ENCODE measurements at regions not wholly inside any gene's neighbourhood (a gene's known extent, or its start where the extent isn't known, plus 50 kb on each side); places are given as distances from the start of the nearest gene placed in this dataset.

- H3K79me2 ChIP-seq (ENCODE audit: insufficient read depth, low read length): no peaks in the 10 kb centered on the region
- H2AFZ ChIP-seq (ENCODE audit: low read length): no peak overlapping the region
- no peak overlapping the region for H3K9ac ChIP-seq (ENCODE audit: low read length)
- H3K36me3 ChIP-seq (ENCODE audit: insufficient read depth, low read length): no peaks in the 10 kb centered on the region
- no peaks in the 10 kb centered on the region for H3K4me1 ChIP-seq (ENCODE audit: insufficient read depth, low read length, severe bottlenecking)
- H3K4me3 ChIP-seq (ENCODE audit: low read depth, low read length, poor library complexity, severe bottlenecking): no peak overlapping the region
- H3K27me3 ChIP-seq (ENCODE audit: insufficient read depth, low read length): no peaks in the 10 kb centered on the region
- TF ChIP-seq CTCF (IDR thresholded peaks at IDR 0.05; ENCODE audit: low read length): no peak
- no peak for TF ChIP-seq EZH2 (IDR thresholded peaks at IDR 0.05; ENCODE audit: borderline replicate concordance, low read length)
- H3K9me3 ChIP-seq (ENCODE audit: low read length): no peaks in the 10 kb centered on the region
- H3K27ac ChIP-seq (ENCODE audit: low read depth, low read length, poor library complexity, severe bottlenecking): no peak overlapping the region
- H4K20me1 ChIP-seq (ENCODE audit: insufficient read depth, low read length): no peaks in the 10 kb centered on the region
- no peaks in the 10 kb centered on the region for H3F3A ChIP-seq (ENCODE audit: insufficient read depth, low read length)
- no peak overlapping the region for H3K4me2 ChIP-seq (ENCODE audit: low read length)
- no peaks in the 10 kb centered on the region for H3K9me2 ChIP-seq (ENCODE audit: low read depth, low read length)
These were observed 1034.8 kb downstream of the MAT2B start for GRCh38 chr5:164540174-164540573.

DNA sequence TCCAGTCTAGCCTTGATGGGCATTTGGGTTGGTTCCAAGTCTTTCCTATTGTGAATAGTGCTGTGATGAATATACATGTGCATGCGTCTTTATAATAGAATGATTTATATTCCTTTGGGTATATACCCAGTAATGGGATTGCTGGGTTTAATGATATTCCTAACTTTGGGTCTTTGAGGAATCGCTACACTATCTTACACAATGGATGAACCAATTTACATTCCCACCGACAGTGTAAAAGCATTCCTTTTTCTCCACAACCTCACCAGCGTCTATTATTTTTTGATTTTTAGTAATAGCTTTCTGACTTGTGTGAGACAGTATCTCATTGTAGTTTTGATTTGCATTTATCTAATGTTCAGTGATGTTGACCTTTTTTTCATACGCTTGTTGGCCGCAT is 1040.1 kb downstream of the MAT2B start:
- Histone ChIP-seq H3K9ac (ENCODE audit: low read length) (no peak overlapping the region), H3F3A (ENCODE audit: insufficient read depth, low read length) (no peaks in the 10 kb centered on the region), H3K9me3 (ENCODE audit: low read length) (no peaks in the 10 kb centered on the region), H3K36me3 (ENCODE audit: insufficient read depth, low read length) (no peaks in the 10 kb centered on the region), H3K27ac (ENCODE audit: low read depth, low read length, poor library complexity, severe bottlenecking) (no peak overlapping the region), H3K79me2 (ENCODE audit: insufficient read depth, low read length) (no peaks in the 10 kb centered on the region), H3K4me2 (ENCODE audit: low read length) (no peak overlapping the region), H2AFZ (ENCODE audit: low read length) (no peak overlapping the region), H4K20me1 (ENCODE audit: insufficient read depth, low read length) (no peaks in the 10 kb centered on the region), H3K27me3 (ENCODE audit: insufficient read depth, low read length) (no peaks in the 10 kb centered on the region), H3K9me2 (ENCODE audit: low read depth, low read length) (no peaks in the 10 kb centered on the region), H3K4me3 (ENCODE audit: low read depth, low read length, poor library complexity, severe bottlenecking) (no peak overlapping the region), H3K4me1 (ENCODE audit: insufficient read depth, low read length, severe bottlenecking) (no peaks in the 10 kb centered on the region)
- TF ChIP-seq CTCF (IDR thresholded peaks at IDR 0.05; ENCODE audit: low read length): no peak
- TF ChIP-seq EZH2 (IDR thresholded peaks at IDR 0.05; ENCODE audit: borderline replicate concordance, low read length): no peak

DNA sequence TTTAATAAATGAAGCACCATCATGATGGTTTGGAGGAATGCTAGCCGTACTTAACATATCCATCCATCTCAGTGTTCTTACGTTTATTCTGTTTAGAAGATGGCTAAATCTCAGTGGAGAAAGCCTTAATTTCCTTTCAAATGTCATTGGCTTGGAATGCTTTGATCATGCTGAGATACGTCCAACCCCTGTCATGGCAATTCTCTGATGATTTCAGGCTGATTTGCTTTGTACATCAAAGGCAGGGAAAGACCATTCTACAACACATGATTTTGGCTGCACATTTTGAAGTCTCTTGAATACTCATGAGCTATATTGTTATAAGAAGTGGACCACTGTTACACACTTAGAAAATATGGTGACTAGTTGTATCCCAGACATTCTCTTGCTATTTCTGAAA is 1048.4 kb downstream of the MAT2B start:
- Histone ChIP-seq H3K9me2 (ENCODE audit: low read depth, low read length) (no peaks in the 10 kb centered on the region), H2AFZ (ENCODE audit: low read length) (no peak overlapping the region), H3K4me2 (ENCODE audit: low read length) (no peak overlapping the region), H3K36me3 (ENCODE audit: insufficient read depth, low read length) (no peaks in the 10 kb centered on the region), H3K27me3 (ENCODE audit: insufficient read depth, low read length) (no peaks in the 10 kb centered on the region), H4K20me1 (ENCODE audit: insufficient read depth, low read length) (no peaks in the 10 kb centered on the region), H3K9ac (ENCODE audit: low read length) (no peak overlapping the region), H3K4me1 (ENCODE audit: insufficient read depth, low read length, severe bottlenecking) (no peaks in the 10 kb centered on the region), H3K9me3 (ENCODE audit: low read length) (no peaks in the 10 kb centered on the region), H3K27ac (ENCODE audit: low read depth, low read length, poor library complexity, severe bottlenecking) (no peak overlapping the region), H3F3A (ENCODE audit: insufficient read depth, low read length) (no peaks in the 10 kb centered on the region), H3K79me2 (ENCODE audit: insufficient read depth, low read length) (no peaks in the 10 kb centered on the region), H3K4me3 (ENCODE audit: low read depth, low read length, poor library complexity, severe bottlenecking) (no peak overlapping the region)
- TF ChIP-seq CTCF (IDR thresholded peaks at IDR 0.05; ENCODE audit: low read length) (no peak), EZH2 (IDR thresholded peaks at IDR 0.05; ENCODE audit: borderline replicate concordance, low read length) (no peak)
